ENCODE measurements at regions not wholly inside any gene's neighbourhood (a gene's known extent, or its start where the extent isn't known, plus 50 kb on each side); places are given as distances from the start of the nearest gene placed in this dataset.

- TF ChIP-seq EP300 (IDR thresholded peaks at IDR 0.05): no peak
- TF ChIP-seq POLR2AphosphoS5 (IDR thresholded peaks at IDR 0.05): no peak
- no peak for TF ChIP-seq CTCF (IDR thresholded peaks at IDR 0.05)
- no peak for TF ChIP-seq POLR2A (IDR thresholded peaks at IDR 0.05)
- no peak for ATAC-seq (ENCODE audit: low FRiP score in 2 of 2)
- H3K27me3 ChIP-seq: no peaks in the 10 kb centered on the region
- H3K4me3 ChIP-seq: no peak overlapping the region
- no peaks in the 10 kb centered on the region for H3K4me1 ChIP-seq
- no peak for DNase-seq
- no peak overlapping the region for H3K27ac ChIP-seq
- no peaks in the 10 kb centered on the region for H3K36me3 ChIP-seq
- H3K9me3 ChIP-seq: no peaks in the 10 kb centered on the region
Observed at GRCh38 chrX:122091571-122091970, 1044.2 kb downstream of the GLUD2 start.

DNA sequence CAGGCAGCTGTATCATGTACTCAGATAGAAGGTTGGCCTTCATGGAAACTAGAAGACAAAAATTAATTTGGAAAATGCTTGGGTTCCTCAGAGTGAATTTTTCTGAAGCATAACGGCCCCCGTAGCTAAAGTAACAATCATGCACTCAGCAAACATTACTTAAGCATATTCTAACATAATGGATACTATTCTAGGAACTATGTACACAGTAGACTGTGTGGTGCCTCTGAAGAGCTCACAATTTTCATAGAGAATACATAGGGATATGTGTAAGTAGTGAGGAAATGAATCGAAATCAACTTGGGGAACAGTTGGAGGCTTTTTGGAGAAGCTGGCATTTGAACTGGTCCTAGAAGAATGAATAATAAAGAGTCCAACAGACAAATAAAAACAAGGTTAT lies 1045.0 kb downstream of the GLUD2 start:
- DNase-seq: no peak
- Histone ChIP-seq H3K27me3 (no peaks in the 10 kb centered on the region), H3K27ac (no peak overlapping the region), H3K4me3 (no peak overlapping the region), H3K9me3 (no peaks in the 10 kb centered on the region), H3K4me1 (no peaks in the 10 kb centered on the region), H3K36me3 (no peaks in the 10 kb centered on the region)
- 65 to 80% methylated on average over 3 of the region's 3 CpGs for WGBS, 2 donors
- TF ChIP-seq EP300 (IDR thresholded peaks at IDR 0.05) (no peak), POLR2AphosphoS5 (IDR thresholded peaks at IDR 0.05) (no peak), POLR2A (IDR thresholded peaks at IDR 0.05) (no peak), CTCF (IDR thresholded peaks at IDR 0.05) (no peak)
- no peak for ATAC-seq (ENCODE audit: low FRiP score in 2 of 2)

DNA sequence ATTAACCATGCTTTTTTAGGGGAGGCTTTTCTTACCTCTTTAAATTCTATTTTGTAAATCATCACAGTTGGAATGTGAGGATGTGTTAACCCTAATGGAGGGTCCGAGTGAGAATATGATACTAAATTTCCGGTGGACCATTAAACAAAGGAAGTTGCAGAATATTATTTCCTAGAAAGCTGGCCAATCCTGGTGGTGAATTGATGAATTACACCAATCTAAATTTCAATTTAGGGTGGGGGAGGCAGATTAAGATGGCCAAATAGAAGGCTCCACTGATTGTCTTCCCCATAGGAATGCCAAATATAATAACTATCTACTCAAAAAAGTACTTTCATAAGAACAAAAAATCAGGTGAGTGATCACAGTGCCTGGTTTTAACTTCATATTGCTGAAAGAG lies 1045.6 kb downstream of the GLUD2 start:
- Histone ChIP-seq H3K36me3 (no peaks in the 10 kb centered on the region), H3K4me3 (no peak overlapping the region), H3K9me3 (peaks cover 0 to 2% (median 0%) of the 10 kb centered on the region in 4 donors), H3K4me1 (no peaks in the 10 kb centered on the region), H3K27me3 (no peaks in the 10 kb centered on the region), H3K27ac (no peak overlapping the region)
- no peak for TF ChIP-seq CTCF (IDR thresholded peaks at IDR 0.05)
- TF ChIP-seq POLR2AphosphoS5 (IDR thresholded peaks at IDR 0.05): no peak
- no peak for TF ChIP-seq EP300 (IDR thresholded peaks at IDR 0.05)
- no peak for TF ChIP-seq POLR2A (IDR thresholded peaks at IDR 0.05)
- DNase-seq (no peak), ATAC-seq (ENCODE audit: low FRiP score in 2 of 2) (no peak)
- 69 to 88% methylated on average over 2 of the region's 2 CpGs for WGBS, 2 donors

DNA sequence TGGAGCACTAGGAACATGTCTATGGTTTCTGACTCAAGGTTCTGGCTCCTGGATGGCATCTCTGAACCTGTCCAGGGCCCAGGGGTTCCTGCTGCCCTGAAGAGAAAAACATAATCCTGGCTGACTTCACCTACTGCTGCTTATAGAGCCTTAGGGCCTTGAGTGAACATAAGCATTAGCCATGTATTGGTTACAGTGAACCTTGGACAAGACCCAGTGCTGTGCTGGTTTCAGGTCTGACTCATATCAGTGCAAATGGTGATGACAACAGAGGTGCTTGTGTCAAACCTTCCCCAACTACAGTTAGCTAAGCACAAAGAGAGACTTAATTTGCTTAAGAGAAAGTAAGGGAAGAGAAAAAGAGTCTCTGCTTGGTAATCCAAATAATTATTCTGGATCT lies 1047.2 kb downstream of the GLUD2 start:
- no peak for TF ChIP-seq POLR2AphosphoS5 (IDR thresholded peaks at IDR 0.05)
- no peak for TF ChIP-seq EP300 (IDR thresholded peaks at IDR 0.05)
- no peak for TF ChIP-seq POLR2A (IDR thresholded peaks at IDR 0.05)
- no peak for TF ChIP-seq CTCF (IDR thresholded peaks at IDR 0.05)
- peaks cover 0 to 5% (median 0%) of the 10 kb centered on the region in 4 donors for H3K9me3 ChIP-seq
- H3K36me3 ChIP-seq: no peaks in the 10 kb centered on the region

GRCh38 chrX:122113376-122113775 lies 1066.0 kb downstream of the GLUD2 start:
- H3K27ac ChIP-seq: no peak overlapping the region
- ATAC-seq (ENCODE audit: low FRiP score in 2 of 2) (no peak), DNase-seq (no peak)
- WGBS, 2 donors: 59% methylated on average over 3 of the region's 3 CpGs; no CpG with 5 or more reads in 1 of the 2 donors
- no peaks in the 10 kb centered on the region for H3K27me3 ChIP-seq
- H3K9me3 ChIP-seq: no peaks in the 10 kb centered on the region
- no peaks in the 10 kb centered on the region for H3K4me1 ChIP-seq
- H3K36me3 ChIP-seq: no peaks in the 10 kb centered on the region
- H3K4me3 ChIP-seq: no peak overlapping the region
- TF ChIP-seq EP300 (IDR thresholded peaks at IDR 0.05) (no peak), POLR2AphosphoS5 (IDR thresholded peaks at IDR 0.05) (no peak), CTCF (IDR thresholded peaks at IDR 0.05) (no peak), POLR2A (IDR thresholded peaks at IDR 0.05) (no peak)

More for the DNA sequence above, 1047.2 kb downstream of the GLUD2 start:
- ATAC-seq (ENCODE audit: low FRiP score in 2 of 2) (no peak), DNase-seq (no peak)
- Histone ChIP-seq H3K27ac (no peak overlapping the region), H3K4me3 (no peak overlapping the region), H3K27me3 (no peaks in the 10 kb centered on the region), H3K4me1 (no peaks in the 10 kb centered on the region)
